HG03039 (cell line): ENCODE measurements at regions not wholly inside any gene's neighbourhood (a gene's known extent, or its start where the extent isn't known, plus 50 kb on each side); places are given as distances from the start of the nearest gene placed in this dataset.
"Not testable (repeated sequence)": the region's sequence is repeated elsewhere in the genome, so short reads cannot be mapped to it uniquely, and the experiment has no call there.

ENCODE experiments used
- ATAC-seq: cut with Tn5 transposase; IDR thresholded peaks from one replicate; pipeline ENCODE4 v1.9.1; 2021; ENCODE audit warnings: mild to moderate bottlenecking, moderate library complexity; ENCODE audit not compliant: unreplicated experiment

DNA sequence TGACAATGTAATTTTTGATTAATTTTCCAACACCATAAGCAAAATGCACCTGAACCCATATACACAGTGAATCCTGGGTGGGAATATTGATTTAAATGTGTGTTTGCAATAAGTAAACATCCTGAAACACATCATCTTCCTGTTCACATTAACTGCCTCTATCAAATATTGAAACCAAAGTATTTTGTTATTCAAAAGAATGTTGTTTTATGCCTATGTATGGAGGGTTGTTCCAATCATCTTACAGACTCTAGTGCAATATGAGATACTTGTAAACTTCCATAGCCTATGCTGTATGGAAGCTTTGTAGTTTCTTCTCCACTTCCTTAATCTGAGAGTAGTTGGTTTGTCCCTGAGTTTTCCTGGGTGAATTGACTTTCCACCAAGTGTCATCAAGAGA, 105.4 kb upstream of the SLC7A11 start:
- no peak for ATAC-seq

- no peak for ATAC-seq
Measured at GRCh38 chr4:138344851-138345250, 102.7 kb upstream of the SLC7A11 start.

DNA sequence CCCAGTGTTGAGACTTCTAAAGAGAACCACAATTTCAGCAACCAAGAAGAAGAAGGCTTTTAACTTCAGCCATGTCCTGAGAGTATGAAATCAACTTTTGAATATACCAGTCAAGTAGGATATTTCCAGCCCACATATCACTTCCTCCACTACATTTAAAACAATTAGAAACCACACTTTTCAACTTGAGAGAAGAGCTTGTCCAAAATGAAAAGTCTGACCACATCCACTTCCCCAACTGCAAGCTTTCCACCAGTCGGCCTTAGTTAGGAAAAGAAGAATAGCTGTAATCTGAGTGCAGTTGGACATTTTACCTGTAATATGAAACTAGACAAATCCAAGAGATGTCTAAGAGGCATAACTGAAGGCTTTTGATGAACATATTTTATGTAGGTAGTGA, 101.9 kb upstream of the SLC7A11 start:
- ATAC-seq, result no peak

DNA sequence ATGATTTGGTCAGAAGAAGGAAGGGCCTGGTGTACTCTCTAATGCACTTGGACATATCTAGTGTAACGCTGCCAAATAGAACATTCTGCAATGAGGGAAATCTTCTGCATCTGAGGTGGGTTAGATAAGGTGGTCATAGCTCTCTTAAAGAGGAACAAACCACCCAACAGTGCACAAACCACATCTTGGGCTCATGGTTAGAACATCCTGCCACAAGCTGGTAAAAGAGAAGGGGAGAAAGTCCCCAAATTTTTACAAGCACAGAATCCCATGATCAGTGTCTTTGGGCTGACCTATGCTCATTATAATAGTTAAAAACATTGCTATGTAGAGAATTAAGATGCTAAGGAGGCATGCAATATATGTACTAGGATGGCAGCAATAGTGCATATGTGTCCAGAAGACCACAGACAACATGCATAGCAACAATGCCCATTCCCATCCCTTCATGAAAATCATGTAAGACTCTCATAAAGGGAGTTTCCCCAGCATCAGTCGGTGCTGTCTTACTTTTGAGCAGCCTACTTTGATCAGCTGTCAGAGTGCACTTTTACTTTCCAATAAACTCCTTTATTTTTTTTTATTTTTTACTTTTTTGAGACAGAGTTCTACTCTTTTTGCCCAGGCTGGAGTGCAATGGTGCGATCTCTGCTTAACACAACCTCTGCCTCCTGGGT, 99.7 kb upstream of the SLC7A11 start:
- ATAC-seq, result no peak

DNA sequence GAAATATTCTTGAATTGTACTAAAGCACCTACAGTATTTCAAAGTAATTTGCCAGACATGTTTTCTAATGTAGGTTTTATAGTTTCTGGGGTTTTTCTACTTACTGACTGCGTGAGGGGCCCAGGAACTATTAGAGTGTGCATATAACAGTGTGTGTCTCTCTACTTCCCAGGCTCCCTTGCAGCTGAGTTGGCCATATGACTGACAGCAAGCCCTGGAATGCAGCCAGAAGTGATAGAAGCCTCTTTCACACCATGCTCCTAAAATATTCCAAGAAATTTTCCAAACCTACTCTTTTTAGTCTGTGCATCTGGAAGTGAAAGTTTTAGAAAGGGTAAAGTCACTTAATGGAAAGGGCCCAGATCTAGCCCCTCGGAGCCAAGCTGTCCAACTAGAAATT, 96.7 kb upstream of the SLC7A11 start:
- ATAC-seq, result no peak

DNA sequence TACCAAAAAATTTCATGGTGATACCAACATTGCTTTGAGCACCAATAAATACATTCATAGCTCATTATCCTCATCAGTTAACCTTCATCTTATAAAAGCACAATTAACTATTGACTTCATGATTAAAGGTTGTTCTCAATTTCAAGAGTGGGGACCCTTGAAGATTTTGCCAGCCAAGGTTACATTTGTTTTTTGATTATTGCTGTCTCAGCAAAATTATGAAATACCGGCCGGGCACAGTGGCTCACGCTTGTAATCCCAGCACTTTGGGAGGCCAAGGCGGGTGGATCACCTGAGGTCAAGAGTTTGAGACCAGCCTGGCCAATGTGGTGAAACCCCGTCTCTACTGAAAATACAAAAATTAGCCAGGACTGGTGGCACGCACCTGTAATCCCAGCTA, 96.1 kb upstream of the SLC7A11 start:
- ATAC-seq, result not testable (repeated sequence)

- no peak for ATAC-seq
Measured at GRCh38 chr4:138334346-138335016, 92.3 kb upstream of the SLC7A11 start.

DNA sequence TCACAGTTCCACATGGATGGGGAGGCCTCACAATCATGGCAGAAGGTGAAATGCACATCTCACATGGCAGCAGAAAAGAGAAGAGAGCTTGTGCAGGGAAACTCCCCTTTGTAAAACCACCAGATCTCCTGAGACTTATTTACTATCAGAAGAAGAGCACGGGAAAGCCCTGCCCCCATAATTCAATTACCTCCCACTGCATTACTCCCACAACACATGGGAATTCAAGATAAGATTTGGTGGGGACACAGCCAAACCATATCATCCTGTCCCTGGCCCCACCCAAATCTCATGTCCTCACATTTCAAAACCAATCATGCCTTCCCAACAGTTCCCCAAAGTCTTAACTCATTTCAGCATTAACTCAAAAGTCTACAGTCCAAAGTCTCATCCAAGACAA, 90.3 kb upstream of the SLC7A11 start:
- not testable (repeated sequence) for ATAC-seq

DNA sequence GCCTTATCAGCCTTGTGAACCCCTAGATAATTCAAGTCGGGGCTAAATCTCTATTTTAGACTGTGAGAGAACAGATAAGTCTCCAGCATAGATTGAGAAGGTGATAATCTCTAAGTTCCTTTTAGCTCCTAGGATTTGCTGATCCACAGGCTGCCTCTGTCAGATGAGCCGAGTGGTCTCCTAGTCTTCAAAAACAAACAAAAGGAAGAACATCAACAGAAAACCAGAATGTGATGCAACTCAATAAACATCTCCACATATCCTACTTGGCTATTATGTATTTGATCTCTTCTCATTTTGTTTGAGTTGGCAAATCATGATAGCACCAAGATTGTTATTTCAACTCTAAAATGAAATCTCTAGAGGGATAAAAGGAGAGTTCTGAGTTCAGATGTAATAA, 88.4 kb upstream of the SLC7A11 start:
- no peak for ATAC-seq

DNA sequence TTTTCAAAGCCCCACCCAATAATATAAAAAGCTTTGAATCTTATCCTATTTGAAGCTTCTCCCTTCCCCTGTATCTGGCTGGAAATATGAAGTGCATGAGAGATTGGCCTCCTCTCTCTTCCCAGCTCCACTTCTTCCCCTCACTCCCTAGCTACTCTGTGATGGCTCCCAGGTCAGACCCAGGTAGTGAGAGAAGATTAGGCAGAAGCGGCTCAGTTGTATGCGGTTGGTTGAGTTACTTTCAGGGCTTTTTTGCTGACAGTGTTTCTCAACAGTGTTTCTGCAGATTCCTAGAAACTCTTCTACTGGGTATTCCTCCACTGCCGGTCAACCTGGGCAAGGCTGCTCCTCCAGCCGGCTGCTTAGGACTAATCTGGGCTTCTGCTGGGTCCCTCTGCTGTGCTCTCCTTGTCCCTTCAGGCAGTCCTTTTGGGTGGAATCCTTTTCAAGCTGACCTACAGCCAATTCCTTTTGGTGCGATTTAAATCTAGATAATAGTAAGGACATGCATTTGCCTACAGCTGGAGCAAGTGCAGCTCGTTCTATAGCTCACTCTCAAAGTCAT, 87.4 kb upstream of the SLC7A11 start:
- no peak for ATAC-seq

- no peak for ATAC-seq
Measured at GRCh38 chr4:138327338-138327737, 85.2 kb upstream of the SLC7A11 start.

DNA sequence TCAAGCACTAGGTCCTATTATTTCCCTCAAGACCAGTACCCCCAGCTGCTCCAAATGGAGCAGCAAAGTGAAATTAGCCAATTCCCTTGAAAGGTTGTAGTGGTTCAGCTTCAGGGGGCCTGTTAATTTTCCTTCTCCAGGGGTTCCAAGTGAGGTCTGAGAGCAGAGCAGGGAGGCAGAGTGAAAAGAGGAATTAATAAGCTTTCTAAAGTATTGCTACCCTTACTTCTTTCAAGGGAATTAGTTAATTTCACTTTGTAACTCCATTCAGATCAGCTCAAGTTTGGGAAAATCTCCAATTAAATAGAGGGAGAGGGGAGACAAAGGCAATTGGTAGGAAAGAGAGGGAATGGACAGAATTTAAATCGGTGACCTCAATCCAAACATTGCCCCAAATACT, 78.7 kb upstream of the SLC7A11 start:
- ATAC-seq, result no peak

DNA sequence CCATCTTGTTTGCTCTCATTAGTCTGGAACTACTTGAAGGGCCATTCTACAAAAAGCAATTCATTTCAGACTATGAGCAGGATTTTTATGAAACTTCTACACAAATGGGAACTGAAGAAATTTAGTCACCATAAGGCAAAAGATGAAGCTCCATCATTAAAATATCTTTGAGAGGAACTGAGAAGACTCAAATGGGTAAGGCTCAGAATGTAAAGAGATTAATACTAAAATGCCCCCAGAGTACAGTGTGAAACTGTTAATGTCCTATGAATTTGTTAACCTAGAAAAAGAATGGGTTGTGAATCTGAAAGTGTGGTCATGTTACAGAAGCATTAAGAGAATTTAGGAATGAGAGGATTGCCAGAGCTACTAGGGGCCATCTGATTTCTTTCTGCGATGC, 77.9 kb upstream of the SLC7A11 start:
- no peak for ATAC-seq

- no peak for ATAC-seq
Measured at GRCh38 chr4:138317175-138317748, 75.1 kb upstream of the SLC7A11 start.

GRCh38 chr4:138312536-138312911, 70.4 kb upstream of the SLC7A11 start:
- ATAC-seq, result no peak

DNA sequence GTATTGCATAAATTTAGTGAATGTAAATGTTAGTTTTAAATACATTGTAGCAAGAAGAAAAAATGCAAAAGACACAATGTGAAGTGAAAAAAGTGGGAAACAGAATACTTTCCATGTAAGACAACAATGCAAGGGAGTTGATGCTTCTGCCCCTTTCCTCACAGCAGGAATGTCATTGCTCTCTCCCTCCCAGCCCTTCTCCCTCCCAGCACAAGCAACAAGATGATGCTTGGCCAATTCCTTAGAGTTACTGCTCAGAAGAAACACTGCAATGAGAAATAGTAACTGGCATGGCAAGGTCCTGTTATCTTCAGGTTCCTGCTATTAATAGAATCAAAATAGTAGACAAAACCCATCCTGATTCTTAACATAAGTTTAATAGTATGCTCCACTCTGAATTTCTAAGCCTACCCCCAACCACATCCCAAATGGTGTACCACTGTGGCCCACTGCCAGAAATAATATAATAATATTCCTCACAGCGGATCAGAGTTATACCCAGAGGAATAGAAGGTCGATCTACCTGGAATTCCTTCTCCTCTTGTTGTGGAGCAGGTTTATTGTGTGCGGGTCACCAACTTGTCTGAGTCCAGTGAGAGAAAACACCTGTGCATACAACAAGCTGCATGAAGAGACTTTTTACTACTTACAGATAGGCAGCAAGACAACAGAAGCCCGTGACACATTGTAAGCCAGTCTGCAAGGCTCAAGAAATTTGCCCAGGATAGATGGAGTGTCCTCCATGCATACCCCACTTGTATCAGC, 69.8 kb upstream of the SLC7A11 start:
- ATAC-seq, result no peak

DNA sequence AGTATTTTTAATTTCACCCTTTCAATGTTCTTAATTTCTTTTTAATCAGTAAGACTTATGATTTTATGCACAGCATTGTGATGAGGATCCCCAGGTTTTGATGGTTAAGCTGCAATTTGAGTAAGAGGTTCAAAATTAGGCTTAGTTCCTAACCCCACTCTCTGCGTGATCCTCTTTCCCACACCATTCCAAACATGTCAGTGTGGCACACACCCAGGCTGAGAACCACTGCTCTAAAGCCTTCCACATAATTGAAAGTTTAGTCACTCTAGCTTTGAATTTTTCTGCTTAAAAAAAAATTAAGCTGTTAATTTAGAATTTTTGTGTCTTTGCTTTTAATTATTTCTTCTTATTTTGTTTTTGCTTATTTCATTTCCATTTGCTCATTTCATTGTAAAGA, 68.8 kb upstream of the SLC7A11 start:
- ATAC-seq, result no peak

DNA sequence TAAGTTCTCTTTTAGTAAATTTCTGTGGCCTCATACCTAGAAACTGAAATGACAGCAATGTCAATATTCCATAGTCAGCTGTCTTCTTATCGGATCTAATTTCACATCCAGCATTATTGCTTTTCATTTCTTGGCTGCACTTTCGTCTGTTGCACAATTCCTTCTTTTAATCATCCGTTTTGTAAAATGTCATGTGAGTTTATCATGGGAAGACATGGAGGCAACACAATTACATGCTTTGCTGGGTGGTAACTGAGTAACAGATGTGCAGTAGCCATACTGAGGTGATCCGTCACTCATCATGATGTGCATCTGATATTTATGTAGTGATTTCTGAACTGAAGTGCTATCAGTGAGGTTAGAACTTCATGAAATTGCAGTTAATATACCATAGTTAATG, 68.3 kb upstream of the SLC7A11 start:
- no peak for ATAC-seq

DNA sequence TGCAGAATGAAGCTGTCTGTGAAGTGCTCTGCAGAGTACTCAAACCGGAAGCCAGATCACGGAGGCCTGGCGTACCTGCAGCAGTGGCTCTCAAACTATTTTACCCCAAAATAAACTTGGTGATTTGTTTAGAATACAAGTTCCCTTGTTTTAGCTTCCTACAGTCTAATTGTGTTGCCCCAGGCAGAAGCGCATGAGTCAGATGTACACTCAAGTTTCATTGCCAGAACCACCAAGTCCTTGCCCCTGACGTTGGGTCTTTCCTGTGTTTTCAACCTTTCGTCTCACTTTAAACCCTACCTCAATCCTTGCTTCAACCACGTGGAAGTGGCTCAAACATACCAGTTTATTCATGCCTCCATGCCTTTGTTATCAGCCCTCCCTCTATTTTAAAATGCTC, 66.2 kb upstream of the SLC7A11 start:
- no peak for ATAC-seq

GRCh38 chr4:138307319-138307718, 65.2 kb upstream of the SLC7A11 start:
- ATAC-seq, result no peak

GRCh38 chr4:138305050-138305449, 62.9 kb upstream of the SLC7A11 start:
- ATAC-seq, result no peak
